CD4-positive, alpha-beta T cell treated with Interleukin-21 for 1 hour (primary cell): ENCODE measurements at regions not wholly inside any gene's neighbourhood (a gene's known extent, or its start where the extent isn't known, plus 50 kb on each side); places are given as distances from the start of the nearest gene placed in this dataset.

Experiments used
- DNase-seq: peaks from one replicate; pipeline ENCODE4 v3.0.0-alpha.2; 2020

GRCh38 chr5:68352166-68352565, 136.6 kb downstream of the PIK3R1 start:
- DNase-seq: no peak

DNA sequence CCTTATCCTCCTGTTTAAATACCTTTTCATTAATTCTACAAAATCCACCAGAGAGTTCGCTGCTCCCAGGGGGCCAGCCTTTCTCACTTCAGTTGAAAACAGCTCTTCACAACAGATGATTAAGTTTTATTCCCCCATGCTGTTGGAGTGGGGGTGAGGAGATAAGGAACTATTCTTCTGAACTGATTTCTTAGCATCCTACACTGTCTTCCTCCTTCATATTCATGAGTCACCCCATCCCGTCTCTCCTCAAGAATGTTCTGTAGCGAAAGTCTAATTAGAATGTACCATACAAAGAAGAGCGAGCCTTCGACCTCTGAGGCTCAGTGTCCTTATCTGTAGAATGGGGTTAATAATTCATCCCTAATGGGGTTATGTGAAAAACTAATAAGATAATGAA, 138.0 kb downstream of the PIK3R1 start:
- DNase-seq: no peak

- DNase-seq: no peak
Measured at GRCh38 chr5:68354315-68354714, 138.8 kb downstream of the PIK3R1 start.

- no peak for DNase-seq
Measured at GRCh38 chr5:68356216-68356615, 140.7 kb downstream of the PIK3R1 start.

GRCh38 chr5:68356623-68357022, 141.1 kb downstream of the PIK3R1 start:
- DNase-seq: no peak

DNA sequence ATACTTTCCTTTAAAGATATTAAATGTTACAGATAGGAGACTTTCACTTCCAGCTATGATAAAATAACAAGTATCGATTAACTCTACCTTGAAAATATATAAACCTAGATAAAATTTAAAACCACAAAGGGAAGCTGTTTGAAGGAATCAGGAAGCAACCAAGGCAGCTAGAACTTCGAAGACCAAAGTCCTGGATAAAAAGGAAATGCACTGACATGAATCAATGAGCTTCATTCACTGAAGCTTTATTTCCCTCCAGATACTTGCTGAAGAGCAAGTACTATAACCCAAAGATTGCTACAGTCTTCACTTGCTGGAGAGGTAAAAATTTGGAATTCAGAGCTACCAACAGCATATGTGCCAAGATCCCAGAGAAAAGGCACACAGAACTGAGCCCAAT, 144.1 kb downstream of the PIK3R1 start:
- DNase-seq: no peak

- DNase-seq: no peak
Measured at GRCh38 chr5:68362331-68362730, 146.8 kb downstream of the PIK3R1 start.

GRCh38 chr5:68365889-68366288, 150.3 kb downstream of the PIK3R1 start:
- DNase-seq: no peak

DNA sequence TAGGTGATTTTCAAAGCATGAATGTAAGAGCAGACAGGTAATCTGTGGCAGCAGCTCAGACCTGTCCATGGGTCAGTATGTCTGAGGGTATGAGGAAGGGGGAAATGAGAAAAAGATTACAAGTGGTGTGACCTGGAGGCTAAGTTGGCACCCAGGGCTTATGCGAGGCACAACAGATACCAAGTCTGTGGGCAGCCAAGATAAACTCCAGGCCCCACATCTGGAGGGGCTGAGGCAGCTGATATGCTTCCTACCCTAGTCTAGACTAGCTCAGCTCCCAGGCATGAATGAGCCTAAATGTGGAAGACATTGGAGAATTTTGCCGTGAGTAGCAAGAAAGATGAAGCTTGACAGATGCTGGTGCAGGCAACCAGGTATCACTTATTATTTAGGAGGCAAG, 151.7 kb downstream of the PIK3R1 start:
- no peak for DNase-seq

DNA sequence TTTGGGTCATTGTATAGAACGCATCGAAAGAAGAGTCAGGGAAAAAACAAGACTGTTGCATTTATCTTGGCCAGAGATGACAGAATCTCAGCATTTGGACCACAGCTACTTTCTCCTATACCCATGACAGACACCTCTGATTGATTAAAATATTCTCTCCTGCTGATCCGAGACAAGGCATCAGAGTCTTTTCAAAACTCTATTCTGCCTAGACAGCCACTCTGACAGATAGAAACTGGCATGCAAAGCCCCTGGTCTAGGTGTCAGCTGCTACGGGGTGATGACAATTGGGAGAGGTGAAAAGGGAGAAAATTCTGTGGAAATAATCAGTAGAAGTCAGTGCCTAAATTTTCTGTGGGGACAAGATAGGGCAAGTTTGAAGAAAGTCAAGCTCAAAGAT, 152.2 kb downstream of the PIK3R1 start:
- DNase-seq: no peak

DNA sequence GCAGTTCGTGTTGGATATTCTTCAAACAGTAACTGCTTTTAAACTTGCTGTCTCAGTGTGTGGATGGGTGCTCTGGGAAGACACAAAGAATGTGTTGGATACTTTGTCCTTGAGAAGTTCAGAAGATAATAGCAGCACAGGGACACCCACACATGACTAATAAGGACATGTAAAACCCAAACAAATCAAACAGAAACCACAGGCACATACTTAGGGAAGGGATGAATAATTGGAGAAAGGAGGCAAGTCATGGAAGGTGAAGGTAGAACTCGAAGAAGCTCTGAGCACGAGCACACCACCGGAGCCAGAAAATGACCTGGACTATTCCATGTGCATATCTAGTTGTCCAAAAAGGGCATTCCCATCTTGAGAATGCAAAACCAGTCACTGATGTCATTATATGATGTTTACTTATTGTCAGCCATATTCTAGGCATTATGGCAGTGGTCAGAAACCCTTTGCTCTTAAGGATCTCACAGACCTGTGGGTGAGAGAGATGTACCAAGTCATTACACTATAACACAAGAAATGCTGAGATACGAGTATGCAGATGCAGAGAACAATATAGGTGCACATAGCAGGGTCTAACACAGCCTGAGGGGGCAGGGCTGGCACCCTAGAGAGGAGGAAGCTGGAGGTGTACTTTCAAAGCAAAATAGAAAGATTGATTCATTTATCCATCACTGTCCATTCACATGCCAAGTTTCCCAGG, 152.9 kb downstream of the PIK3R1 start:
- no peak for DNase-seq

- peak; percentile 13 for DNase-seq
Measured at GRCh38 chr5:68369023-68369359, 153.4 kb downstream of the PIK3R1 start.

- DNase-seq: peak; percentile 66
Measured at GRCh38 chr5:68369457-68370125, 154.0 kb downstream of the PIK3R1 start.

GRCh38 chr5:68370196-68370595, 154.6 kb downstream of the PIK3R1 start:
- DNase-seq: no peak

DNA sequence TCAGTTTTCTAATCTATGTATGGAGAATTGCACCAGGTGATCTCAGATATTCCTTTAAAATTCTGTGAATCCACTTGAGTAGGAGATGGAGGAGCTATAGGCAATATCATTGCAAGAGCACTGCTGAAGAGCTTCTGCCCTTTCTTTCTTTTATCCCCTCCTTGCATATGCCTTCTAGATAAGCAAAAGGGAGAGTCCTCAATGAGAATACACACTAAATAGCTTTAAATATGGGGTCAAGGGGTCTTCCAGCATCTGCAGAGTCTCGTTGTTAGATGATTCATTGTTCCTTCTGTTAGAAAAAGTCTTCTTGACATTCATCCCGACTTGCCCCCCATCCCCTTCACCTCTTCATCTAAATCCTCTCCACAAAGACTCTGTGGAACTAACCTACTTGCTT, 156.1 kb downstream of the PIK3R1 start:
- no peak for DNase-seq

DNA sequence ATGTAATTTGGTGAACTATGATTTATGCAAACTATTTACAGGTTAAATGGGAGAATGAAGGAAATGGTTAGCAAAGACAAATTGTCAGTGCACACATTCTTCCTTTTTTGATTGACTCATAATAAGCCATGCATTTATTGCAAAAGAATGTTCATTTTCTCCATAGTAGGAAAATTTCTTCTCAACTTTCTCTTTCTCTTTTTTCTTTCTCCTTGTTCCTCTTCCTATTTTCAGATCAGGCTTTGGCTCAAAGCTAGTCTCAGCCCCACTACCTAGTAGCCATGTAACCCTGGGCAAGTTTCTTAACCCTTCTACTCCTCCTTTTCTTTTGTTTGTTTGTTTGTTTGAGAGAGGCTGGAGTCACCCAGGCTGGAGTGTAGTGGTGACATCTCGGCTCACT, 156.6 kb downstream of the PIK3R1 start:
- no peak for DNase-seq

DNA sequence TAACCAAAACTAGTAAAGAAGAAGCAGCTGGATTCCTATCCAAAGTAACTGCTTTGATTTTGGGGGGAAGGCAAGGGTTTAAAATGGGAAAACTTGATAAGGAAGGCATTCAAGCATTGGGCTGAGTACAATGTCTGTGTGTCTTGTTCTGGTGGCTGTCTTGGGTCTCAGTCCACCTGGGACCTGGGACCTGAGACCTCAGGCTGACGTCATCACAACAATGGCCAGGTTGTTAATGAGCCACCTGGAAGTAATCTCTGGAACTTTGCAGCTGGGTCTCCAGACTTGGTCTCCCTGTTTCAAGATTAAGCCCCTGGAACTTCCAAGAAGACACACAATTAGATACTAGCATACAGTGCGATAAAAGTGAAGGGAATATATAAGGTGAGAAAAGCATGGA, 157.5 kb downstream of the PIK3R1 start:
- no peak for DNase-seq

GRCh38 chr5:68374796-68375518, 159.4 kb downstream of the PIK3R1 start:
- no peak for DNase-seq

- no peak for DNase-seq
Measured at GRCh38 chr5:68375540-68375939, 160.0 kb downstream of the PIK3R1 start.

DNA sequence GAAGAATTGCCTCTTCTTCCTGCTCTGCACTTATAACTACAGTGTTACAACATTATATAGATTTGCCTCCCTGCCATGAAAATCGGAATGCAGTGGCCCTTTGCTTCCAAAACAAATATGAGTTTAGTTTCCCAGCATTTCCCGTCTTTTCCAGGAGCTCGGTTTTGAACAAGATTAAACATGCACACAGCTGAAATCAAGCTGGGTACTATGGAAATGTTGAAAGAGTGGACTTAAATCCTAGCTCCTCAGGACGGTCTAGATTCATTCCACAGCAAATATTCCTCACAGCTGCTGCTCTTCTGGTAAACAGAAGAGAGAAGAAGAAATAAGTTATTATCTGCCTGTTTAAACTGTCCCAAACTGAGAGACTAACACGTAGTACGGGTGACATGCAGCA, 161.4 kb downstream of the PIK3R1 start:
- no peak for DNase-seq

GRCh38 chr5:68377733-68378132, 162.2 kb downstream of the PIK3R1 start:
- no peak for DNase-seq

- peak; percentile 10 for DNase-seq
Measured at GRCh38 chr5:68378204-68378820, 162.8 kb downstream of the PIK3R1 start.

- DNase-seq: no peak
Measured at GRCh38 chr5:68379275-68380036, 163.9 kb downstream of the PIK3R1 start.
